NCI-H748 treated with DMSO at 0.1 percent for 48 hours (cell line): ENCODE measurements at regions not wholly inside any gene's neighbourhood (a gene's known extent, or its start where the extent isn't known, plus 50 kb on each side); places are given as distances from the start of the nearest gene placed in this dataset.
A peak's percentile ranks its signal among the peaks of the same experiment; 100 is the strongest.

Source experiments
- DNase-seq: peaks from one replicate; lab custom pipeline; 2025; lab: John Stamatoyannopoulos, UW

- DNase-seq: no peak
Observed at GRCh38 chr5:67297802-67298532, 101.4 kb upstream of the CD180 start.

- DNase-seq: peak; percentile 51
Observed at GRCh38 chr5:67297376-67297775, 100.8 kb upstream of the CD180 start.

GRCh38 chr5:67294266-67294938 lies 97.8 kb upstream of the CD180 start:
- DNase-seq: no peak

GRCh38 chr5:67293226-67293625 lies 96.6 kb upstream of the CD180 start:
- DNase-seq: no peak

GRCh38 chr5:67292201-67292940 lies 95.8 kb upstream of the CD180 start:
- DNase-seq: no peak

GRCh38 chr5:67291671-67292070 lies 95.1 kb upstream of the CD180 start:
- DNase-seq: no peak

GRCh38 chr5:67291066-67291465 lies 94.5 kb upstream of the CD180 start:
- DNase-seq: no peak

- no peak for DNase-seq
Observed at GRCh38 chr5:67290655-67291054, 94.1 kb upstream of the CD180 start.

GRCh38 chr5:67289763-67290521 lies 93.3 kb upstream of the CD180 start:
- no peak for DNase-seq

GRCh38 chr5:67287510-67288268 lies 91.1 kb upstream of the CD180 start:
- no peak for DNase-seq

GRCh38 chr5:67286006-67286405 lies 89.4 kb upstream of the CD180 start:
- no peak for DNase-seq

- DNase-seq: no peak
Observed at GRCh38 chr5:67283988-67284487, 87.4 kb upstream of the CD180 start.

- no peak for DNase-seq
Observed at GRCh38 chr5:67283275-67283987, 86.8 kb upstream of the CD180 start.

GRCh38 chr5:67281874-67282273 lies 85.3 kb upstream of the CD180 start:
- DNase-seq: no peak

GRCh38 chr5:67273689-67274356 lies 77.2 kb upstream of the CD180 start:
- no peak for DNase-seq

GRCh38 chr5:67272453-67273130 lies 76.0 kb upstream of the CD180 start:
- DNase-seq: no peak

- DNase-seq: no peak
Observed at GRCh38 chr5:67268231-67269021, 71.8 kb upstream of the CD180 start.

GRCh38 chr5:67267512-67268216 lies 71.1 kb upstream of the CD180 start:
- no peak for DNase-seq
